ENCODE measurements at regions not wholly inside any gene's neighbourhood (a gene's known extent, or its start where the extent isn't known, plus 50 kb on each side); places are given as distances from the start of the nearest gene placed in this dataset.
A peak's percentile ranks its signal among the peaks of the same experiment; 100 is the strongest.

DNA sequence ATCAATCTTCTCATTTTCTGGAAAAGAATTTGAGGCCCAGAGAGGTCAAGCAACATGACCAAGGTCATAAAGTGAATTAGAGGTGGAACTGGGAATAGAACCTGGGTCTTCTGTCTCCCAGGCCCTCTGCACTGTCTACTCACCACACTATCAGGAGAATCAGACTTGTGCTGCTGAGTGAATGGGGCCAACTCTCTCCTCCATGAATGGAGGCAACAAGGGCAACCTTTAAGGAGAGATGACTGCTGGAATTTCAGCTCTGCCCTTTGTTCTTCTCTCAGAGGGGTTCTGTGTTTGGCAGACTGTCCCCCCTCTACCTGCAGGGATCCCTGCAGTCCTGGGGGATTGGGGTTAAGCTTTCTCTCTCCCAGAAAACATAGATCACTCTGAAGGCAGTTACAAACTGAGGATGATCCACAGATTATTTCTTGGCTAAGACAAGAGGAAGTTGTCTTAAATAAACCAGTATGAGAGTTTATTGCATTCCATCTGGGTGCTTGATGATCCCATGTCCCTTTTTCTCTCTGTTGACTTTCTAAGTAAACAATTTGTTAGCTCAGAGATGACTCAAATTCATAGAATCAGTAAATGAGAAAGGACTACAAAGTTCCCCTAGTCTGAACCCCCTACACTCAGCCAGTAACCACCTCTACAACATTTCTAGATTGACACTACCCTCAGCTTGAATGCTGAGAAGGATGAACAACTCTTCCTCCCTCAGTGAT, 99.0 kb upstream of the LIPC start:
- H3K27me3 ChIP-seq: no peaks in the 10 kb centered on the region
- peak in 1 of 2 donors; percentile 66 for TF ChIP-seq POLR2AphosphoS5 (IDR thresholded peaks at IDR 0.05; ENCODE audit: insufficient read depth in 1 of 2, low read depth in 1 of 2)
- TF ChIP-seq, protein P1, sequence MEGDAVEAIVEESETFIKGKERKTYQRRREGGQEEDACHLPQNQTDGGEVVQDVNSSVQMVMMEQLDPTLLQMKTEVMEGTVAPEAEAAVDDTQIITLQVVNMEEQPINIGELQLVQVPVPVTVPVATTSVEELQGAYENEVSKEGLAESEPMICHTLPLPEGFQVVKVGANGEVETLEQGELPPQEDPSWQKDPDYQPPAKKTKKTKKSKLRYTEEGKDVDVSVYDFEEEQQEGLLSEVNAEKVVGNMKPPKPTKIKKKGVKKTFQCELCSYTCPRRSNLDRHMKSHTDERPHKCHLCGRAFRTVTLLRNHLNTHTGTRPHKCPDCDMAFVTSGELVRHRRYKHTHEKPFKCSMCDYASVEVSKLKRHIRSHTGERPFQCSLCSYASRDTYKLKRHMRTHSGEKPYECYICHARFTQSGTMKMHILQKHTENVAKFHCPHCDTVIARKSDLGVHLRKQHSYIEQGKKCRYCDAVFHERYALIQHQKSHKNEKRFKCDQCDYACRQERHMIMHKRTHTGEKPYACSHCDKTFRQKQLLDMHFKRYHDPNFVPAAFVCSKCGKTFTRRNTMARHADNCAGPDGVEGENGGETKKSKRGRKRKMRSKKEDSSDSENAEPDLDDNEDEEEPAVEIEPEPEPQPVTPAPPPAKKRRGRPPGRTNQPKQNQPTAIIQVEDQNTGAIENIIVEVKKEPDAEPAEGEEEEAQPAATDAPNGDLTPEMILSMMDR (IDR thresholded peaks at IDR 0.05): no peak
- intact Hi-C loops (cut with DNase I): no loop called here
- no peak for DNase-seq (ENCODE audit: extremely low spot score in 2 of 2)
- H3K4me1 ChIP-seq: peaks cover 34% of the 10 kb centered on the region
- peak overlapping the region; percentile 90 for H3K27ac ChIP-seq
- no peak overlapping the region for H3K4me3 ChIP-seq
- no peaks in the 10 kb centered on the region for H3K36me3 ChIP-seq
- H3K9me3 ChIP-seq: no peaks in the 10 kb centered on the region

DNA sequence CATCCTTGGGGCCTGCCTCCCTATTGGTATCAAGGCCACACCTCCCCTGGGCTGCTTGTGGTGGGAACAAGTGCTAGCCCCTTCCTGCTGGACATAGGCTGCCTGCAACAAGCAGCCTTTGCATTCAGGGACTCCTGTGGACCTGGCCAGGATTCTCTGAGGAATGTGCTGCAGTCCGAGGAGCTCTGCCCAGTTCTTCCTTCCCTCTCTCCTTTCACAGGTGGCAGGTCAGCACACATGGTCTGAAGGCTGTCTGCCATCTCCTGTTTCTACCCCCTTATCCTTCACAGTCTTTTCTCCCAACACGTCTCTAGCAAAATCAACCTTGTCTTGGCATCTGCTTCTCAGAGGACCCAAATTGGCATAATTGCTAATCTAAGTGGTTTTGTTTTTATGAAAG, 97.0 kb upstream of the LIPC start:
- Histone ChIP-seq H3K9me3 (no peaks in the 10 kb centered on the region), H3K36me3 (no peaks in the 10 kb centered on the region), H3K4me3 (no peak overlapping the region), H3K4me1 (peaks cover 32% of the 10 kb centered on the region), H3K27ac (no peak overlapping the region), H3K27me3 (no peaks in the 10 kb centered on the region)
- DNase-seq (ENCODE audit: extremely low spot score in 2 of 2): no peak
- intact Hi-C loops (cut with DNase I): no loop called here
- TF ChIP-seq POLR2A (IDR thresholded peaks at IDR 0.05) (no peak), POLR2AphosphoS5 (IDR thresholded peaks at IDR 0.05; ENCODE audit: insufficient read depth in 1 of 2, low read depth in 1 of 2) (no peak)

DNA sequence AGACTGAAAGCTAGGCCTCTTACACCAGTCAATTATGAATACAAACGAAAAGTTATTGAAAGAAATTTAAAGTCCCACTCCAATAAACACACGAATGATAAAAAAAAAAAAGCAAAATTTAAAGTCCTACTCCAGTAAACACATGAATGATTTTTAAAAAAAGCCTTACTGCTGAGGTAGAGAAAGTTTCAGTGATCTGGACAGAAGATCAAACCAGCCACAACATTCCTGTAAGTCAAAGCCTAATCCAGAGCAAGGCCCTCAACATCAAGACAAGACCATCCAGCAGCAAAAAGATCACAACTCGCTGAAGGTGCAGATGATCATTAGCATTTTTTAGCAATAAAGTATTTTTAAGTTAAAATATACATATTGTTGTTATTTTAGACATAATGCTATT, 95.6 kb upstream of the LIPC start:
- Histone ChIP-seq H3K4me1 (peaks cover 18% of the 10 kb centered on the region), H3K9me3 (no peaks in the 10 kb centered on the region), H3K27me3 (no peaks in the 10 kb centered on the region), H3K4me3 (no peak overlapping the region), H3K27ac (no peak overlapping the region), H3K36me3 (no peaks in the 10 kb centered on the region)
- DNase-seq (ENCODE audit: extremely low spot score in 2 of 2): no peak
- intact Hi-C loops (cut with DNase I): no loop called here
- TF ChIP-seq POLR2AphosphoS5 (IDR thresholded peaks at IDR 0.05; ENCODE audit: insufficient read depth in 1 of 2, low read depth in 1 of 2) (no peak), POLR2A (IDR thresholded peaks at IDR 0.05) (no peak)
- TF ChIP-seq, protein P1 (IDR thresholded peaks at IDR 0.05): no peak

DNA sequence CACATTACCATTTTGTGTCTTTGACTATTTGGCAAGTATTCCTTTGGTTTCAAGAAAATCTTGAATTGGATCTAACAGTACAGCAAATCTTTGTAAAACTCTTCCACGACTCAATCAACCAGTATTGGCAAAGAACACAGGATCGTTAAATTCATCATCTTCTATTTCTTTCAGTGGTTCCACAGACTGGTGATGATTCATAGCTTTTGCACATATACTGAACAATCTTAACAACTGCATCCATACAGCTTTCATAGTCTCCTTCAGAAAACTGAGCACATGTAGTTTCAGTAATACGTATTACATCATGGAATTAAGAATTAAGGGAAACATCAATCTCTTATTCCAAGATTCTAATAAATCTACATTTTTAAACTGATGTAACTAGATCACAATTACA, 91.6 kb upstream of the LIPC start:
- no peak overlapping the region for H3K27ac ChIP-seq
- H3K4me1 ChIP-seq: no peaks in the 10 kb centered on the region
- no peaks in the 10 kb centered on the region for H3K27me3 ChIP-seq
- TF ChIP-seq, protein P1 (IDR thresholded peaks at IDR 0.05): no peak
- TF ChIP-seq POLR2AphosphoS5 (IDR thresholded peaks at IDR 0.05; ENCODE audit: insufficient read depth in 1 of 2, low read depth in 1 of 2) (no peak), POLR2A (IDR thresholded peaks at IDR 0.05) (no peak)
- DNase-seq (ENCODE audit: extremely low spot score in 2 of 2): no peak
- H3K36me3 ChIP-seq: no peaks in the 10 kb centered on the region
- H3K9me3 ChIP-seq: no peaks in the 10 kb centered on the region
- H3K4me3 ChIP-seq: no peak overlapping the region
- intact Hi-C loops (cut with DNase I): no loop called here

DNA sequence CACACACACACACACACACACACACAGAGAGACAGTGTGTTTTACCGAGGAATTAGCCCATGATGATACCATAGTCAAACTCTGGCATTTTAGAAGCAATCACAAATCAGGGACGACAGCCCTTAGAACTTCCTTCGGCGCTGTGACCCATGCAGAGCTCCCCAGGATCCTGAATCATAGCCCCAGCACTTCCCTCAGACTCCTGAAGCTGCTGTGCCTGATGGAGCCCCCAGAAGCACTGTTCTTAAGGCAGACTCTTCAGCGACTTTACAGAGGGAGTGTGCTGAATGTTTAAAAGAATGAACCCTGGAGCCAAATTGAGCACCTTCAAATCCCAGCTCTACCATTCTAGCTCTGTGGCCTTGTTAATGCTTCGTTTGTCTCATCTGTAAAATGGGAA, 89.3 kb upstream of the LIPC start:
- H3K27me3 ChIP-seq: no peaks in the 10 kb centered on the region
- no peak for DNase-seq (ENCODE audit: extremely low spot score in 2 of 2)
- H3K36me3 ChIP-seq: no peaks in the 10 kb centered on the region
- TF ChIP-seq POLR2A (IDR thresholded peaks at IDR 0.05) (no peak), POLR2AphosphoS5 (IDR thresholded peaks at IDR 0.05; ENCODE audit: insufficient read depth in 1 of 2, low read depth in 1 of 2) (no peak)
- TF ChIP-seq, protein P1 (IDR thresholded peaks at IDR 0.05): no peak
- no peaks in the 10 kb centered on the region for H3K9me3 ChIP-seq
- H3K4me1 ChIP-seq: no peaks in the 10 kb centered on the region
- H3K4me3 ChIP-seq: no peak overlapping the region
- no peak overlapping the region for H3K27ac ChIP-seq
- intact Hi-C loops (cut with DNase I): no loop called here
